HG03196 (cell line): ENCODE measurements at regions not wholly inside any gene's neighbourhood (a gene's known extent, or its start where the extent isn't known, plus 50 kb on each side); places are given as distances from the start of the nearest gene placed in this dataset.
"Not testable (repeated sequence)": the region's sequence is repeated elsewhere in the genome, so short reads cannot be mapped to it uniquely, and the experiment has no call there.

Experiments used
- ATAC-seq: cut with Tn5 transposase; IDR thresholded peaks from one replicate; pipeline ENCODE4 v1.9.1; 2021; ENCODE audit not compliant: unreplicated experiment

DNA sequence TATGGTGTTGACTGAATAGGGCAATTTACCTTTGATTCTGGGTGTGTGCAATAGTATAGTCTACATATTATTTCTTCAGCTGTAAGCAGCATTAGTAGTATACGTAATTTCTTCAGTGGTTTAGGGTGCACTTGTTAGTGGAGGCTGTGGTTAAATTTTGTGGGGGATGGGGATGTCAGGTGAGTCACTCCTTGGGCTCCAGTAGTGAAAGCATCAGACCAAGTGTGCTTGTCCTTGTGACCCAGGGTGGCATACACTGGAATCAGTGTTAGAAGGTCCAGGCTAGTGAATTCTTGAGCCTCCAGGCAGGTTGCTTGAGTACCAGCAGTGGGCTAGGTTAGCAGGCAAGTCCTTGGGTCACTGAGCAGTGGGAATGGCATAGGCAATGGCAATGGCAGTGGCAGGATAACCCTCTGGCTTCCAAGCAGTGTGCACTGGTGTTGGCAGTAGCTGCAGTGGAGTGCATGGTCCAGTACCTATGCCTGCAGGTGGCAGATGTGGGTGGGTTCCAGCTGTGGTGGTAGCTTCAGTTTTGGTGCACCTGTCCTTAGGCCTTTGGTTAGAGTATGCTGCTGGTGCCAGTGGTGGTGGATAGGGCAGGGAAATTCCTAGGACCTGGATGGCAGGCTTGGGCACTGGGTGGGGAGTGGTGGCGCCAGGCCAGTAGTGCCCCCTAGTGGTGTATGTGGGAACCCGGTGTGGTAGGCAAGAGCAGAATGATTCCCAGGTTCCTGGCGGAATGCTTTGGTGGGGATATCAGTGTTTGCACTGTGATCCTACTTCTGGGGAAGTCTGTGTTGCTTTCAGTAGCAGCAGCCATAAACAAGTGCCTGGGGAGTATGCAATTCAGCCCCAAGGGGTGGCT, 531.0 kb downstream of the SMARCA1 start:
- no peak for ATAC-seq

GRCh38 chrX:128975745-128976144, 547.5 kb downstream of the SMARCA1 start:
- ATAC-seq = no peak

DNA sequence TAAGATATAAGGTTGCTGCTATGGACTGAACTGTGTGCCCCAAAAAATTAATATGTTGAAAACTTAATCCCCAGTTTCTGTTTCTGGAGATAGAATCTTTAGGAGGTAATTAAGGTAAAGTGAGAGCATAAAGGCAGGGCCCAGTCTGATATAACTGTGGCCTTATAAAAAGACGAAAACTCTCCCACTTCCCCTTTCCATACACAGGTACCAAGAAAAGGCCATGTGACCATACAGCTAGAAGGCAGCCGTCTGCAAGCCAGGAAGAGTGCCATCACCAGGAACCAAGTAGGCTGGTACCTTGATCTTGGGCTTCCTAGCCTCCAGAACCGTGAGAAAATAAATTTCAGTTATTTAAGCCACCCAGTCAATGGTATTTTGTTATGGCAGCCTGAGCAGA, 550.3 kb downstream of the SMARCA1 start:
- ATAC-seq = no peak

DNA sequence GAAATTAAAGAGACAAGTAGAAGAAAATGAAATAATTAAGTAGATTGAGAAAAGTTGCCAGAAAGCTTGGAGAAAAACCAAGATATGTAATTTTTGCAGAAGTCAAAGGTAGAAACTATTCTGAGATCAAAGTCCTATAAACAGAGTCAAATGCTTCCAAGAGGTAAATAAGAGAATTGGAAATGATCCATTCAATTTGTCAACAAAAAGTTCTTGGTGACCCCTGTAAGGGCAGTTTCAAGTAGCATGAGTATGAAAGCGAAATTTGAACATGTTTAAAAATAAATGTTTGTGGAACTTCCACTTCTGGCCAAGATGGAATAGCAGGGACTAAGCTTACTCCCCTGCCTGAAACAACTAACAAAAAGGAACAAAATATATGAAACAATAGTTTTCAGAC, 562.0 kb downstream of the SMARCA1 start:
- no peak for ATAC-seq

DNA sequence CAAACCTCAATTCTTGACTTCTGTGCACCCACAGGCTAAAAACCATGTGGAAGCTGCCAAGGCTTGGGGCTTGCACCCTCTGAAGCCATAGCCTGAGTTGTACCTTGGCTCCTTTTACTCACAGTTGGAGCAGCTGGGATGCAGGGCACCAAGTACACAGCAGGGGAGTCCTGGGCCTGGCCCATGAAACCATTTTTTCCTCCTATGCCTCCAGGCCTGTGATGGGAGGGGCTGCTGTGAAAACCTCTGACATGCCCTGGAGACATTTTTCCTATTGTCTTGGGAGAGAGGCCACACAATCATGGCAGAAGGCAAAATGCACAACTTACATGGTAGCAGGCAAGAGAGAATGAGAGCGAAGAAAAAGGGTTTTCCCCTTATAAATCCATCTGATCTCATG, 568.6 kb downstream of the SMARCA1 start:
- not testable (repeated sequence) for ATAC-seq

DNA sequence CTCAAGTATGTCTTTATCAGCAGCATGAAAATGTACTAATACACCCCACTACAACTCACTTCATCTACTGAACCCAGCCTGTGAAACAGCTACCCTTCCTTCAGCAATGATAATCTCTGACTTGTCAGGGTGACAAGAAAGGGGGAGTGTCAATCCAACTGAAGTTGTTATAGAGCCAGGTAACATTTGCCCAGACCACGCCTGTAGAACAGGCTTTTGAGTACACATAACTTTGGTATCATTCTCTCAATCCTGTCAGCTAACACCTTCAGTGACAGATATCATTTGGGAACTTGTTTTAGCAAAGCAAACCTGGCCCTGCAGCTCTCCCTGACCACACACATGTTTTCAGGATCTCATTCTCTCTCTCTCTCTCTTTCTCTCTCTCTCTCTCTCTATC, 592.2 kb downstream of the SMARCA1 start:
- no peak for ATAC-seq

- no peak for ATAC-seq
Observed at GRCh38 chrX:128929271-128930057, 593.8 kb downstream of the SMARCA1 start.

- ATAC-seq = no peak
Observed at GRCh38 chrX:128928636-128929035, 594.7 kb downstream of the SMARCA1 start.

- no peak for ATAC-seq
Observed at GRCh38 chrX:128927363-128927762, 595.9 kb downstream of the SMARCA1 start.

DNA sequence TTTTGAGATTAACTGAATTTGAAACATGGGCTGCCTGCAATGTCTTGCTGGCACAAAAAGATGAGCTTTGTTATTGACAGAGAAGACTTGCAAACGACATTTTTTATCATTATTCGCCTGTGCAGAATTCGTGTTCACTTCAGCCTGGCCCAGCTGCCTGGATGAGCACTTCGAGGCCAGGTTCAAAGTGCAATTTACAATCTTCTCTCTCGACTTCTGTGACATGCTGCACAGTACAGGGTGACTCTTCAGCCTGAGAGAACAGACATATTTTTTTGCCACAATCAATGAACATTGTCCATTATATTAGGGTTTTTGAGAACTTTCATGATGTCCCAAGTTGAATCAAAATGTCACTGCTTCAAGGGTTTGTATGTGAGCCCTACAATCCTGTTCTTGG, 616.5 kb downstream of the SMARCA1 start:
- ATAC-seq = no peak

DNA sequence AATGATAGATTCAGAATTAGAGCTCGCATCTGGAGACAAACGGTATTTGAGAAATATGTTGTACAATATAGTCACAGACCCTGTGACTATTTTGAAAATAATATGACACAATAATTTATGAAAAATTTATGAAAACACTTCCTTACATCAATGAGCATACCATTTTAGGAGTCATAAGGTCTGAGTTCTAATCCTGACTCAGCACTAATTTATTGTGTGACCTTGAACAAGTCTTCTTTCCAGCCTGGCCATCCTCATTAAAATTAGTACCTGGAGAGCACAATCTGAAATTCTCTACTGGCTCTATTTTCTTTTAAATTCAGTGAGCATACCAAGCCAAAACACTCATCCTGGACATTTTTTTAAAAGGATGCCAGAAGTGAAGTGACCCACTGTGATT, 622.3 kb downstream of the SMARCA1 start:
- ATAC-seq = no peak

GRCh38 chrX:128897621-128898020, 625.7 kb downstream of the SMARCA1 start:
- ATAC-seq = no peak

- ATAC-seq = no peak
Observed at GRCh38 chrX:128891554-128891953, 631.7 kb downstream of the SMARCA1 start.

GRCh38 chrX:128884430-128884829, 638.9 kb downstream of the SMARCA1 start:
- ATAC-seq = no peak

DNA sequence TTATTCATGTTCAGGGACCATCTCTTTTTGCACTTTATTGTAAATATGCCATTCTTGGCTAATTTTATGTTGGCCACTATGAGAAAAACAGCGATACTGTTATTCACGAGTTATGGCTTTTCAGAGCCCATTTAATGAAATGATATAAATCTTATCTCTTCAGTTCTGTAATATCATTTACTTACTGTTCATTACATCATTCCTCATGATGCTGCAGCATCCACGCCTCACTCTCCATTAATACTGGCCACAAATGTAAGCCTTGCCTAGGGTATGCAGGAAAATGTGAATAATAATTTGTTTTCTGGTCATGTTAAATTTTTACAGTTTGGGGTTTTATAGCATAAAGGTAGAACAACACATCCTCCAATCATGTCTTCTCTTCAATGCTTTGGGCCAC, 639.6 kb downstream of the SMARCA1 start:
- ATAC-seq = no peak

DNA sequence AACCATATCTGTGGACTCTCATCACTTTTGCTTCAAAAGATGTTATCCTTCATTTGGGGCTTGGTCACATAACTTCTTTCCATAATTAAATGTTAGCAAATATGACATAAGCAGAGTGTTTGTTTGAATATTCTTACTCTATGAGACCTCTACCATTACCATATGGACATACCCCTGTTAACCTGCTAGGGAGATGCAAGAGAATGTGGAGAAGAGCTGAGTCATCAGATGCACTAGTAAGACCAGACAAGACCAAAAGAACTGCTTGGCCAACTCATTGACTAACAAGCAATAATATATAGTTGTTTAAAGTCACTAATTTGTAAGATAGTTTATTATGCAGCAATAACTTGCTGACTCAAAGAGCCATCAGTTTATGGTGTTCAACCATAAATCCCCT, 652.9 kb downstream of the SMARCA1 start:
- ATAC-seq = no peak

DNA sequence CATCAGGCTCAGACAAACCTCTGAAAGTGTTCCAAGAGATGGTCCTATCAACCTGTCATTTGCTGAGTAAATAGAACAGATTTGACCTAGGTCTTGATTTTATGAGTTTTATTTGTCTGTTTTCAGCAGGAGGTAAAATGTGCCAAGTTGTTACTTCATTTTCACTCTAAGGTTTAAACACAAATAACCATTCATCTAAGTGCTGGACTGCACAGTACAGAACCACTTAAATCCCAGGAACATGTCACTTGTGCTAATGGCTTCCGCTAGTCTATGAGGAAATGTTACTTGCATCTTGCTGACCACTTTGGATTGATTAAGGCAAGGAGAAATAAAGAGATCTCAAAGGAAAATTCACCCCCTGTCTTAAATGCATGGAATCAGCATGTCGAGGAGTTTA, 660.7 kb downstream of the SMARCA1 start:
- ATAC-seq = no peak

GRCh38 chrX:128848374-128848773, 674.9 kb downstream of the SMARCA1 start:
- no peak for ATAC-seq

- ATAC-seq = no peak
Observed at GRCh38 chrX:128846385-128846784, 676.9 kb downstream of the SMARCA1 start.

DNA sequence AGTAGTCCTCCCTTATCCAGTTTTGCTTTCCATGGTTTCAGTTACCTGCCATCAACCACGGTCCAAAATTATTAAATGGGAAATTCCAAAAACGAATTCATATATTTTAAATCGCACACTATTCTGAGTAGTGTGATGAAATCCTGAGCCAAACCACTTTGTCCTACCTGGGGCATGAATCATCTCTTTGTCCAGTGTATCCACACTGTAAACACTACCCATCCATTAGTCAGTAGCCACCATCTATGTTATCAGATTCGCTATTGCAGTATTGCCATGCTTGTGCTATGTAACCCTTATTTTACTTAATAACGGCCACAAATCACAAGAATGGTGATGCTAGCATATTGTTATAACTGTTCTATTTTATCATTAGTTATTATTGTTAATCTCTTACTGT, 704.6 kb downstream of the SMARCA1 start:
- ATAC-seq = no peak

GRCh38 chrX:128816919-128817318, 706.4 kb downstream of the SMARCA1 start:
- no peak for ATAC-seq

GRCh38 chrX:128807367-128807766, 715.9 kb downstream of the SMARCA1 start:
- ATAC-seq = no peak
